Aorta (tissue), 5 donors: ENCODE measurements at regions not wholly inside any gene's neighbourhood (a gene's known extent, or its start where the extent isn't known, plus 50 kb on each side); places are given as distances from the start of the nearest gene placed in this dataset.

Experiments used
- ATAC-seq: fragments of 200-7000 bp; cut with Tn5 transposase; one replicate; pipeline ENCODE4 v1.9.1; 2022; ENCODE audit warnings: moderate library complexity; ENCODE audit not compliant: low FRiP score
- DNase-seq, 2 donors: peaks; one replicate each; pipeline ENCODE4 v3.0.0-alpha.2; 2020
- H3K27ac ChIP-seq, 2 donors: one replicate each; pipeline ENCODE4 v1.5.1; 2013; ENCODE audit warnings: low read length in 2 of 2, mild to moderate bottlenecking in 2 of 2, moderate library complexity in 2 of 2, control low read depth in 1 of 2, inconsistent platforms in 1 of 2, low read depth in 1 of 2
- H3K27me3 ChIP-seq, 2 donors: one replicate each; pipeline ENCODE4 v1.6.1; 2013; ENCODE audit warnings: control low read depth in 1 of 2, low read length in 1 of 2, mild to moderate bottlenecking in 1 of 2, moderate library complexity in 1 of 2; ENCODE audit not compliant: insufficient read depth in 2 of 2, control insufficient read depth in 1 of 2
- H3K36me3 ChIP-seq, 2 donors: one replicate each; pipeline ENCODE4 v1.6.1; 2013; ENCODE audit warnings: control low read depth in 1 of 2, low read length in 1 of 2, mild to moderate bottlenecking in 1 of 2; ENCODE audit not compliant: insufficient read depth in 2 of 2, control insufficient read depth in 1 of 2
- H3K4me1 ChIP-seq, 2 donors: one replicate each; pipeline ENCODE4 v1.6.1; 2013; ENCODE audit warnings: low read length in 2 of 2, control low read depth in 1 of 2, mild to moderate bottlenecking in 1 of 2, moderate library complexity in 1 of 2; ENCODE audit not compliant: insufficient read depth in 2 of 2, control insufficient read depth in 1 of 2
- H3K4me3 ChIP-seq, 2 donors: one replicate each; pipeline ENCODE4 v1.5.1; 2013; ENCODE audit warnings: low read length in 2 of 2, control low read depth in 1 of 2, mild to moderate bottlenecking in 1 of 2
- H3K9me3 ChIP-seq: one replicate; pipeline ENCODE4 v1.6.1; 2013; ENCODE audit warnings: mild to moderate bottlenecking, low read length; ENCODE audit not compliant: control insufficient read depth
- WGBS, 2 donors: extraction: QIAGEN DNeasy Blood & Tissue Kit; methylation state at CpG; one replicate each; pipeline ENCODE4 v1.1.7; 2013; 5-methylcytosine and 5-hydroxymethylcytosine counted together
- intact Hi-C, 2 donors: fragments of 100-400 bp; cut with DNase I; formaldehyde crosslinking; loops; one replicate each; pipeline versions ENCODE4 v1.14.2 to v1.15.0; 2022
- donor health status: healthy with polysubstance abuse.
- donor health status: Bipolar disorder and iron deficiency.
- donor health status: DM: no; HTN: no; CAD: no.
- donor health status: DM: no; HTN: no; CAD: no.
- donor health status: DM: yes; HTN: yes; CAD: no.

DNA sequence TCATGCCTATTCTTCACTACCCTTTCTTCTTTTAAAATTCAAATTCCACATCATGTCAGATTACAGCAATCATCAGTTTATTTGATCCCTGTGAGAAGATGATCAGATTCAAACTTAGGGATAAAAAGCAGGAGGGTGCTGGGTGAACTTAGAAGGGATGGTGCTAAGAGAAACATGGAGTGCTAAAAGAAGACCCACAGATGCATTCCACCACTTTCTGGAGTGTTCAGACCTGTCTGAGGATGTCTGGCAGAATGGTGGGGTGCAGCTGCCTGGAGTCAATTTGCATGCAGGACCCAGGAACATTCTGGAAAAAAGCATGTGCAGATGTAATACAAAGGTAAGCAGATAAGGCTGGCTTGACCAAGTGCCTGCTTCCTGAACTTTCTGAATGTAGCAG, 372.9 kb upstream of the RUNX1 start:
- ATAC-seq (no peak), DNase-seq (no peak)
- Histone ChIP-seq H3K27ac (no peak overlapping the region), H3K4me3 (no peak overlapping the region), H3K36me3 (no peaks in the 10 kb centered on the region), H3K9me3 (peaks cover 6% of the 10 kb centered on the region), H3K27me3 (peaks cover 0 to 4% of the 10 kb centered on the region in 2 donors), H3K4me1 (no peaks in the 10 kb centered on the region)
- intact Hi-C loops, result no loop called here

DNA sequence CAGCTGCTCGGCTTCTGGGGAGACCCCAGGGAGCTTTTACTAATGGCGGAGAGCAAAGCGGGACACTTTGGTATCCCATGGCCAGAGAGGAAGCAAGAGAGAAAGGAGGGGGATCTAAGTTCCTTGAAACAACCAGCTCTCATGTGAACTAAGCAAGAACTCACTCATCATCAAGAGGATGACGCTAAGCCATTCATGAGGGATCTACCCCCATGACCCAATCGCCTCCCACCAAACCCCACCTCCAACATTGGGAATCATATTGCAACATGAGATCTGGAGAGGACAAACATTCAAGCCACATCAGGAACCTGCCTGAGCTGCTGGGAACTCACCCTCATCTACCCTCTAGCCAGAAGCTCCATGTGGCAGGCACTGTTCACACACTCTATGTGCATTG, 372.1 kb upstream of the RUNX1 start:
- intact Hi-C loops, result no loop called here
- ATAC-seq (no peak), DNase-seq (no peak)
- Histone ChIP-seq H3K4me3 (no peak overlapping the region), H3K9me3 (peaks cover 6% of the 10 kb centered on the region), H3K27me3 (peaks cover 0 to 2% of the 10 kb centered on the region in 2 donors), H3K27ac (no peak overlapping the region), H3K36me3 (no peaks in the 10 kb centered on the region), H3K4me1 (no peaks in the 10 kb centered on the region)
- 90 to 92% methylated on average over 5 of the region's 5 CpGs for WGBS, 2 donors

DNA sequence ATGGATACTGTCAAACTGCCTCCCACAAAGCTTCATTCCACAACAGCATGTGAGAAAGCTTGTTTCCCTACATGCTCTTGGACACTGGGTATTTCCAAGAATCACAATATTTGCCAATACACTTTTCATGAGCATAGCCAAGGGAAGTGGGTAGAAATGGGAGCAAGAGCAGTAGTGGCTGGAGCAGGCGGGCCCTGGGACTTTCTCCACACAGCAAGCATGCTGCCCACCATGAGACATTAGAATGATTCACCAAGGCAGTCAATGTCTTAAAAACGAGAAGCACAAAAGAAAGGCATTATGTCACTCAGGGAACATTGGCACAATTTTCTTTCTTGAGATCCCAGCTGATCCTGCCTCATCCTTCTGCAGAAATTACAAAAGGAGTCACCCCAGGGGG, 371.6 kb upstream of the RUNX1 start:
- H3K27me3 ChIP-seq, result peaks cover 0 to 2% of the 10 kb centered on the region in 2 donors
- no peak overlapping the region for H3K27ac ChIP-seq
- H3K4me1 ChIP-seq, result no peaks in the 10 kb centered on the region
- intact Hi-C loops, result no loop called here
- no peak for DNase-seq
- H3K36me3 ChIP-seq, result no peaks in the 10 kb centered on the region
- no peak overlapping the region for H3K4me3 ChIP-seq
- no peak for ATAC-seq
- H3K9me3 ChIP-seq, result peaks cover 6% of the 10 kb centered on the region
- WGBS, 2 donors, result 82 to 88% methylated on average over 2 of the region's 2 CpGs

DNA sequence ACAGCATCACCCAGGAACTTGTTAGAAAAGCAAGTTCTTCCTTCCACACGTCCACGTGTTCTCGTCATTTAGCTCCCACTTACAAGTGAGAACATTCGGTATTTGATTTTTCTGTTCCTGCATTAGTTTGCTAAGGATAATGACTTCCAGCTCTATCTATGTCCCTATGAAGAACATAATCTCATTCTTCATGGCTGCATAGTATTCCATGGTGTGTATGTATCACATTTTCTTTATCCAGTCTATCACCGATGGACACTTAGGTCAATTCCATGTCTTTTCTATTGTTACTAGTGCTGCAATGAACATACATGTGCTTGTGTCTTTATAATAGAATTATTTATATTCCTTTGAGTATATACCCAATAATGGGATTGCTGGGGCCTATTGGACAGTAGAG, 368.7 kb upstream of the RUNX1 start:
- intact Hi-C loops, result no loop called here
- no peak overlapping the region for H3K4me3 ChIP-seq
- no peaks in the 10 kb centered on the region for H3K4me1 ChIP-seq
- no peak overlapping the region for H3K27ac ChIP-seq
- ATAC-seq (no peak), DNase-seq (no peak)
- no peaks in the 10 kb centered on the region for H3K27me3 ChIP-seq
- H3K36me3 ChIP-seq, result no peaks in the 10 kb centered on the region
- H3K9me3 ChIP-seq, result peaks cover 4% of the 10 kb centered on the region
- WGBS, 2 donors, result 93 to 96% methylated on average over 5 of the region's 5 CpGs

DNA sequence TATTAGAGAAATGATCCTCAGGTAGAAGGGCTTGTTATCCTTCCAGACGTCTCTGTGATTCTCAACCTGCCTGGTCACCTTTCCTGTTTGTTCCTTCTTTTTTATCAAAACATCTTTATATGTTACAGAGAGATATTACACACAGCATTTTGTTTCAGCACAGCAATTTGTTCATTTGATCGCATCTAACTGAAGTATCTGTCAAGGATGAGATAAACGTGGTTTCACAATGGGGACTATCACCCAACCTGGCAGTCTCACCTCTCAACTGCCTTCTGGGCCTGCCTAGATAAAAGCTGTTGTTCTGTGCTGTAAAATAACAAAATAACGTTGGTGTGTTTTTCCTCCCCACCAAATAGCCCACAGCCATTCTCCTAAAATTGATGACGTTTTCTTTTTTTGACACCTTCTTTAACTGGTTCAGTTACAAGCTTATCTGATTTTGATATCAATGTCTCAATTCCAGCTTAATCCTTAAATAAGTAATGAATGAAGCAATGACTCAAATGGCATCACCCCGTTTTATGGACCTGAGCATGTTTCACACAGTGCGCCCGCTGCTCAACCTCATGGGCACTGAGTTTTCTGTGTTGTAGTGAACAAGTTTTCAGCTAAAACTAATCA, 367.9 kb upstream of the RUNX1 start:
- no peak overlapping the region for H3K4me3 ChIP-seq
- H3K4me1 ChIP-seq, result no peaks in the 10 kb centered on the region
- H3K27ac ChIP-seq, result no peak overlapping the region
- peaks cover 4% of the 10 kb centered on the region for H3K9me3 ChIP-seq
- ATAC-seq (no peak), DNase-seq (no peak)
- no peaks in the 10 kb centered on the region for H3K36me3 ChIP-seq
- whole genome bisulfite sequencing, 2 donors, result 71% methylated on average over 8 of the region's 8 CpGs
- H3K27me3 ChIP-seq, result no peaks in the 10 kb centered on the region
- intact Hi-C loops, result no loop called here

DNA sequence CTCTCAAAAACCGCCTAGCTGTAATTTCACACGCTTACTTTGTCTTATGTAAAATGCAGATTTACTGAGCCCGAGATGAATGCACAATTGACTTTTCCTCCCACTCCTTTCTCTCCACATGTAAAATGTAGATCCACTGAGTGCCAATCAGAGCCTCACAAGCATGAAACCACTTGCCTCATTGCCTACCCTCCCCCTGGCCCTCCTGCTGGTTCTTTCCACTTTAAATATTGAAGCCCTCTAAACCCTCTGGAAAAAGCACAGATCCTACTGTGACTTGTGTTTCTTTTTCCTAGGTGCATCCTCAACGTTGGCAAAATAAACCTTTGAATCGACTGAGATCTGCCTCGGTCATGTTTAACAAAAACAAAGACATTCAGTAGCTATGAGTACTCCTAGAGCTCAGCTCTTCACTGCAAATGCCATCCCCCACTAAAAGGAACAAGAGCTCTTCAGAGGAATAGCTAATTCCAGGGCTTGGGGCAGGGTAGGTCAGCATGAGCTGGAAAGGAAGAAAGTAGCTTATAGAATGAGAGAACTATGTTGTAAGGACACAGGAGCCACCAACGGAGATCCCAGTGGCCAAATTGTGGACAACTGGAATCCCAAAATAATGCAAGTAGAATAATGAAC, 365.5 kb upstream of the RUNX1 start:
- intact Hi-C loops, result no loop called here
- DNase-seq, result no peak
- H3K4me3 ChIP-seq, result no peak overlapping the region
- no peaks in the 10 kb centered on the region for H3K4me1 ChIP-seq
- H3K9me3 ChIP-seq, result no peaks in the 10 kb centered on the region
- no peak overlapping the region for H3K27ac ChIP-seq
- no peak for ATAC-seq
- no peaks in the 10 kb centered on the region for H3K36me3 ChIP-seq
- WGBS, 2 donors, result 54 to 61% methylated on average over 7 of the region's 7 CpGs
- no peaks in the 10 kb centered on the region for H3K27me3 ChIP-seq

DNA sequence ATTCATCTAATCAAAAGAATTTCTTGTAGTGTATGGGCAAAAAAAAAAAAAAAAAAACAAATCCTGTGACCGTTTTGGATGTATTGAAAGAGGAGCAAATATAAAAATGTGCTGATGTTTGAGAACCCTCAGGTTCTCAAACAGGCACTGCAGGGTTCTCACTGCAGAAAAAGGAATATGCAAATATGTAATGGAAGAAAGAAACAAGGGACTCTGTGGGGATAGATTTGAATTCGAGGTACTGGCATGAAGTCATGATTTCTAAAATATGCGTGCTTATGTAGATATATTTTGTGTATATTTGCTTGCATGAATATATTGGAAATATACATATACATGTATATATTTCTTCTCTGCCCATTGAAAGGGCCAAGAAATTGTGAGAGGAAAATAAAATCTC, 365.0 kb upstream of the RUNX1 start:
- H3K36me3 ChIP-seq, result no peaks in the 10 kb centered on the region
- H3K27me3 ChIP-seq, result no peaks in the 10 kb centered on the region
- no peaks in the 10 kb centered on the region for H3K4me1 ChIP-seq
- intact Hi-C loops, result no loop called here
- no peak for ATAC-seq
- 74 to 80% methylated on average over 3 of the region's 3 CpGs for WGBS, 2 donors
- DNase-seq, result no peak
- H3K27ac ChIP-seq, result no peak overlapping the region
- no peak overlapping the region for H3K4me3 ChIP-seq
- no peaks in the 10 kb centered on the region for H3K9me3 ChIP-seq

DNA sequence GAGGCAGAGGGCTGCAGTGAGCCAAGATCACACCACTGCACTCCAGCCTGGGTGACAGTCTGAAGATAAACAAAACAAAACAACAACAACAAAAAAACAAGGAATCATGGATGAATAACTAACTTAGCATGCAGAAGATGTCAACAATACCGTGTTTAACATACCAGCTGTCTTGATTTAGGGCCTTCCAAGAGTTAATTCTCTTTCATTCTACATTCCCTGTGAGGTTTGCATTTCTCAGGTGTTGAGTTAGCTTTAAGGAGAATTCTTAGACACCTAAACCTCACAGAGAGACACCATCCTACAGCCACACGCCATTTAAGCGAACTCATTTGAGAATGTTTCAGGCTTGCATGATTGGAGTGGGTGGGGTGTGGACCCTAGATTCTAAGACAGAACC, 363.1 kb upstream of the RUNX1 start:
- Histone ChIP-seq H3K4me1 (no peaks in the 10 kb centered on the region), H3K4me3 (no peak overlapping the region), H3K27me3 (no peaks in the 10 kb centered on the region), H3K27ac (no peak overlapping the region), H3K36me3 (no peaks in the 10 kb centered on the region), H3K9me3 (no peaks in the 10 kb centered on the region)
- whole genome bisulfite sequencing, 2 donors, result 97 to 99% methylated on average over 3 of the region's 3 CpGs
- intact Hi-C loops, result no loop called here
- ATAC-seq (no peak), DNase-seq (no peak)

DNA sequence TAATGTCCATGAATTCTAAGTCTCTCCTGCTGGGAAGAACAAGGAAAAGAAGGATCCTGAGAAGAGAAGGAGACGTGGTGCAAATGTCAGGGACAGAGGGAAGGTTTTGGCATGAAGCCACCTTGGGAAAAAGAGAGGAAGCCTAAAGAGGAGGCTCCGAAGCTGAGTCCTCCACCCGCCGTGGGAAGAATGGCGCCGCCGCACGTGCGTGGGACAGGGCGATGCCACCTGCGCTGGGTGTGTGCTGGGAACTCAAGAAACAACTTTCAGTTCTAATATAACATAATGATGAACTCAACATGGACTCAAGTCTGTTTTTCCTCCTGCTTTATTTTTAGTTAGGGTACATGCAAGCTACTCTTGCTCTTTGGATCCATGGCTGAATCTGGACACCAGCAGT, 362.3 kb upstream of the RUNX1 start:
- intact Hi-C loops, result no loop called here
- 94 to 96% methylated on average over 11 of the region's 11 CpGs for WGBS, 2 donors
- no peak overlapping the region for H3K4me3 ChIP-seq
- H3K4me1 ChIP-seq, result no peaks in the 10 kb centered on the region
- H3K36me3 ChIP-seq, result no peaks in the 10 kb centered on the region
- no peak overlapping the region for H3K27ac ChIP-seq
- H3K27me3 ChIP-seq, result no peaks in the 10 kb centered on the region
- no peak for DNase-seq
- H3K9me3 ChIP-seq, result no peaks in the 10 kb centered on the region
- no peak for ATAC-seq
